ENCODE measurements at regions not wholly inside any gene's neighbourhood (a gene's known extent, or its start where the extent isn't known, plus 50 kb on each side); places are given as distances from the start of the nearest gene placed in this dataset.
"Not testable (repeated sequence)": the region's sequence is repeated elsewhere in the genome, so short reads cannot be mapped to it uniquely, and the experiment has no call there.

- DNase-seq: no peak
- in situ Hi-C loops (cut with HindIII; ENCODE audit: low pct_ligation_motif_present, low pct_unique_long_range_greater_than_20kb, low sequenced_read_pairs): no loop called here
Measured at GRCh38 chr6:120352491-120352890, 981.8 kb downstream of the TBC1D32 start.

GRCh38 chr6:120348926-120349325 lies 985.4 kb downstream of the TBC1D32 start:
- in situ Hi-C loops (cut with HindIII; ENCODE audit: low pct_ligation_motif_present, low pct_unique_long_range_greater_than_20kb, low sequenced_read_pairs): no loop called here
- DNase-seq: no peak

- in situ Hi-C loops (cut with HindIII; ENCODE audit: low pct_ligation_motif_present, low pct_unique_long_range_greater_than_20kb, low sequenced_read_pairs): no loop called here
- DNase-seq: no peak
Measured at GRCh38 chr6:120328521-120328920, 979.0 kb upstream of the MAN1A1 start.

- in situ Hi-C loops (cut with HindIII; ENCODE audit: low pct_ligation_motif_present, low pct_unique_long_range_greater_than_20kb, low sequenced_read_pairs): no loop called here
- DNase-seq: no peak
Measured at GRCh38 chr6:120320481-120321162, 971.1 kb upstream of the MAN1A1 start.

GRCh38 chr6:120304223-120304622 lies 954.7 kb upstream of the MAN1A1 start:
- in situ Hi-C loops (cut with HindIII; ENCODE audit: low pct_ligation_motif_present, low pct_unique_long_range_greater_than_20kb, low sequenced_read_pairs): no loop called here

GRCh38 chr6:120303527-120303926 lies 954.0 kb upstream of the MAN1A1 start:
- in situ Hi-C loops (cut with HindIII; ENCODE audit: low pct_ligation_motif_present, low pct_unique_long_range_greater_than_20kb, low sequenced_read_pairs): no loop called here
- no peak for DNase-seq

More at GRCh38 chr6:120304223-120304622, 954.7 kb upstream of the MAN1A1 start:
- no peak for DNase-seq

- in situ Hi-C loops (cut with HindIII; ENCODE audit: low pct_ligation_motif_present, low pct_unique_long_range_greater_than_20kb, low sequenced_read_pairs): no loop called here
- no peak for DNase-seq
Measured at GRCh38 chr6:120302041-120302440, 952.5 kb upstream of the MAN1A1 start.

GRCh38 chr6:120290964-120291363 lies 941.4 kb upstream of the MAN1A1 start:
- in situ Hi-C loops (cut with HindIII; ENCODE audit: low pct_ligation_motif_present, low pct_unique_long_range_greater_than_20kb, low sequenced_read_pairs): no loop called here
- no peak for DNase-seq

GRCh38 chr6:120282005-120282404 lies 932.4 kb upstream of the MAN1A1 start:
- in situ Hi-C loops (cut with HindIII; ENCODE audit: low pct_ligation_motif_present, low pct_unique_long_range_greater_than_20kb, low sequenced_read_pairs): no loop called here

GRCh38 chr6:120279466-120280167 lies 930.1 kb upstream of the MAN1A1 start:
- no peak for DNase-seq
- in situ Hi-C loops (cut with HindIII; ENCODE audit: low pct_ligation_motif_present, low pct_unique_long_range_greater_than_20kb, low sequenced_read_pairs): no loop called here

More at GRCh38 chr6:120282005-120282404, 932.4 kb upstream of the MAN1A1 start:
- no peak for DNase-seq

GRCh38 chr6:120278689-120279396 lies 929.3 kb upstream of the MAN1A1 start:
- DNase-seq: no peak
- in situ Hi-C loops (cut with HindIII; ENCODE audit: low pct_ligation_motif_present, low pct_unique_long_range_greater_than_20kb, low sequenced_read_pairs): no loop called here

- in situ Hi-C loops (cut with HindIII; ENCODE audit: low pct_ligation_motif_present, low pct_unique_long_range_greater_than_20kb, low sequenced_read_pairs): no loop called here
- DNase-seq: no peak
Measured at GRCh38 chr6:120274547-120274946, 925.0 kb upstream of the MAN1A1 start.

- in situ Hi-C loops (cut with HindIII; ENCODE audit: low pct_ligation_motif_present, low pct_unique_long_range_greater_than_20kb, low sequenced_read_pairs): no loop called here
- no peak for DNase-seq
Measured at GRCh38 chr6:120273411-120273810, 923.9 kb upstream of the MAN1A1 start.

- in situ Hi-C loops (cut with HindIII; ENCODE audit: low pct_ligation_motif_present, low pct_unique_long_range_greater_than_20kb, low sequenced_read_pairs): no loop called here
- DNase-seq: no peak
Measured at GRCh38 chr6:120272038-120272437, 922.5 kb upstream of the MAN1A1 start.

- in situ Hi-C loops (cut with HindIII; ENCODE audit: low pct_ligation_motif_present, low pct_unique_long_range_greater_than_20kb, low sequenced_read_pairs); DNase-seq: not testable (repeated sequence)
Measured at GRCh38 chr6:120268256-120268655, 918.7 kb upstream of the MAN1A1 start.

- in situ Hi-C loops (cut with HindIII; ENCODE audit: low pct_ligation_motif_present, low pct_unique_long_range_greater_than_20kb, low sequenced_read_pairs): no loop called here
Measured at GRCh38 chr6:120262354-120262753, 912.8 kb upstream of the MAN1A1 start.

GRCh38 chr6:120260636-120261035 lies 911.1 kb upstream of the MAN1A1 start:
- no peak for DNase-seq
- in situ Hi-C loops (cut with HindIII; ENCODE audit: low pct_ligation_motif_present, low pct_unique_long_range_greater_than_20kb, low sequenced_read_pairs): no loop called here

More at GRCh38 chr6:120262354-120262753, 912.8 kb upstream of the MAN1A1 start:
- no peak for DNase-seq

GRCh38 chr6:120254651-120255050 lies 905.1 kb upstream of the MAN1A1 start:
- in situ Hi-C loops (cut with HindIII; ENCODE audit: low pct_ligation_motif_present, low pct_unique_long_range_greater_than_20kb, low sequenced_read_pairs): no loop called here
- no peak for DNase-seq

GRCh38 chr6:120248451-120248850 lies 898.9 kb upstream of the MAN1A1 start:
- DNase-seq: no peak
- in situ Hi-C loops (cut with HindIII; ENCODE audit: low pct_ligation_motif_present, low pct_unique_long_range_greater_than_20kb, low sequenced_read_pairs): no loop called here
